ENCODE measurements at regions not wholly inside any gene's neighbourhood (a gene's known extent, or its start where the extent isn't known, plus 50 kb on each side); places are given as distances from the start of the nearest gene placed in this dataset.

DNA sequence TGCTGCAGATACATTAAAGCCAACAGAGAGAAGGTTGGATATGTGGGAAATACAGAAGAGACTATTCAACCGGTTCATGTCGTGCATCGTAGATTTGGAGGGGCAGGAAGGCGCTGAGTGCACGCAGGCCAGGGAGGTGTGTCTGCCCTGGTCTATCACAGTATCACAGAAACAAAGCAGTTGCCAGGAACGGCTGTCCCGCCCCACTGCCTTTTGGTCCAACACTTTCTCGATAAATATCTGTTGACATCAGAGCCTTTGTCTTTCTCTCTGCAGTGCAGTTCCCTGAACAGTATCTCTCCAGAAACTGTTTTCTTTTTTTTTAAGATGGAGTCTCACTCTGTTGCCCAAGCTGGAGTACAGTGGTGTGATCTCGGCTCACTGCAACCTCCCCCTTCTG lies 151.1 kb upstream of the BCOR start (continued):
- TF ChIP-seq, protein P1, sequence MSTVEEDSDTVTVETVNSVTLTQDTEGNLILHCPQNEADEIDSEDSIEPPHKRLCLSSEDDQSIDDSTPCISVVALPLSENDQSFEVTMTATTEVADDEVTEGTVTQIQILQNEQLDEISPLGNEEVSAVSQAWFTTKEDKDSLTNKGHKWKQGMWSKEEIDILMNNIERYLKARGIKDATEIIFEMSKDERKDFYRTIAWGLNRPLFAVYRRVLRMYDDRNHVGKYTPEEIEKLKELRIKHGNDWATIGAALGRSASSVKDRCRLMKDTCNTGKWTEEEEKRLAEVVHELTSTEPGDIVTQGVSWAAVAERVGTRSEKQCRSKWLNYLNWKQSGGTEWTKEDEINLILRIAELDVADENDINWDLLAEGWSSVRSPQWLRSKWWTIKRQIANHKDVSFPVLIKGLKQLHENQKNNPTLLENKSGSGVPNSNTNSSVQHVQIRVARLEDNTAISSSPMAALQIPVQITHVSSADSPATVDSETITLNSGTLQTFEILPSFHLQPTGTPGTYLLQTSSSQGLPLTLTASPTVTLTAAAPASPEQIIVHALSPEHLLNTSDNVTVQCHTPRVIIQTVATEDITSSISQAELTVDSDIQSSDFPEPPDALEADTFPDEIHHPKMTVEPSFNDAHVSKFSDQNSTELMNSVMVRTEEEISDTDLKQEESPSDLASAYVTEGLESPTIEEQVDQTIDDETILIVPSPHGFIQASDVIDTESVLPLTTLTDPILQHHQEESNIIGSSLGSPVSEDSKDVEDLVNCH (CRISPR knock-in tag; IDR thresholded peaks at IDR 0.05): no peak
- TF ChIP-seq ZNF550 (CRISPR knock-in tag; IDR thresholded peaks at IDR 0.05; ENCODE audit: borderline replicate concordance) (no peak), SMAD9 (CRISPR knock-in tag; IDR thresholded peaks at IDR 0.05) (no peak), SPEN (CRISPR knock-in tag; IDR thresholded peaks at IDR 0.05; ENCODE audit: low read depth) (no peak)
- TF ChIP-seq, protein P2, sequence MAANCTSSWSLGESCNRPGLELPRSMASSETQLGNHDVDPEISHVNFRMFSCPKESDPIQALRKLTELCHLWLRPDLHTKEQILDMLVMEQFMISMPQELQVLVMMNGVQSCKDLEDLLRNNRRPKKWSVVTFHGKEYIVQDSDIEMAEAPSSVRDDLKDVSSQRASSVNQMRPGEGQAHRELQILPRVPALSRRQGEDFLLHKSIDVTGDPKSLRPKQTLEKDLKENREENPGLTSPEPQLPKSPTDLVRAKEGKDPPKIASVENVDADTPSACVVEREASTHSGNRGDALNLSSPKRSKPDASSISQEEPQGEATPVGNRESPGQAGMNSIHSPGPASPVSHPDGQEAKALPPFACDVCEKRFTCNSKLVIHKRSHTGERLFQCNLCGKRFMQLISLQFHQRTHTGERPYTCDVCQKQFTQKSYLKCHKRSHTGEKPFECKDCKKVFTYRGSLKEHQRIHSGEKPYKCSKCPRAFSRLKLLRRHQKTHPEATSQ (CRISPR knock-in tag; IDR thresholded peaks at IDR 0.05; ENCODE audit: borderline replicate concordance): no peak

DNA sequence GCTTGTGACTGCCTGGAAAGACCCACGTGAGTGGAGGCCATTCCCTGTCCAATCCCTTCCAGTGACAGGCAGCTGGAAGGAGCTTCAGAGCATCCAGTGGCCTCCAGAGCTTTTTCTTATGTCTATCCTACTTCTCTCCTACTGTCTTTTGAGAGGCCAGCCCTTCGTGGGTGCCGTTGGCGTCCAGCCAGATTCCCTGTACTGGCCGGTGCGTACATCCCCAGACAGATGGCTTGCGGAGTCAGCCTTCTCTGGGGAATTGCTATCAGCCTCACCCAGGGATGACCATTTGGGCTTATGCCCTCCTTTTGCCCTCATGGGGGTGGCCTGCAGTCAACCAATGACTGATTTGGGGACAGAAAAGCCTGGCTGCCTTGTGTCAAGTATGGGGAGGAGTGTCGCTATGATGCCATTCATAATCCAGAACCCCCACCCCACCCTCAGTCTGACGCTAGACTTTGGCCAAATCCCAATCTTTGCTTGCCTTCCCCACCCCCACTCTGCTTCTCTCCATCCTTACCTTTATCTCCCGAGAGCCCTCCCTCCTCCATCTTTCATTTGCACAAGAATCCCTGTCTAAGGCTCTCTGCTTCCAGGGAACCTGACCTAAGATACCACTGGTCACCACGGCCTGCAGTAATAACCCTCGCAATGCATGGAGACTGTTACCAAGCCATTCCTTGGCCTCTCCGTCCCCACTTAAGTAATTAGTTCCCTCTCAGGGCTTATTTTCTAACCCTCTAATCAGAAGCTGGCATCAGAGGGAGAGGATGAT lies 150.3 kb upstream of the BCOR start:
- no peak overlapping the region for H3K4me2 ChIP-seq (ENCODE audit: low read depth, low read length)
- no peak overlapping the region for H3K4me3 ChIP-seq (replicated peaks in 1 of 3; ENCODE audit: insufficient read depth in 1 of 3, low read depth in 2 of 3, low read length in 3 of 3)
- WGBS (ENCODE audit: low lambda C conversion rate): 26% methylated on average over 8 of the region's 13 CpGs
- no peak overlapping the region for H3K27ac ChIP-seq (ENCODE audit: extremely low read length, insufficient read depth, low read length)
- H3K79me2 ChIP-seq (ENCODE audit: insufficient read depth, low read length): no peaks in the 10 kb centered on the region
- no peak for FAIRE-seq
- CTCF ChIA-PET (ENCODE audit: low intra/inter-chr PET ratio, low total read pairs): no interaction called here
- no peak for DNase-seq (ENCODE audit: low spot score)
- POLR2A ChIA-PET: no interaction called here
- no peaks in the 10 kb centered on the region for H4K20me1 ChIP-seq (ENCODE audit: insufficient read depth, low read length)
- no peaks in the 10 kb centered on the region for H3K27me3 ChIP-seq (ENCODE audit: control insufficient read depth in 1 of 2, insufficient read depth in 2 of 2, low read length in 2 of 2)
- H3K9me3 ChIP-seq (ENCODE audit: low read length): no peaks in the 10 kb centered on the region
- no peaks in the 10 kb centered on the region for H3K4me1 ChIP-seq (ENCODE audit: insufficient read depth, low read length)
- intact Hi-C loops (cut with micrococcal nuclease; ENCODE audit: unreplicated experiment): no loop called here
- ATAC-seq: no peak
- H2AFZ ChIP-seq (ENCODE audit: low read length): no peak overlapping the region
- in situ Hi-C loops (cut with HindIII; ENCODE audit: extremely low pct_ligation_motif_present, low pct_unique_long_range_greater_than_20kb): no loop called here
- no peaks in the 10 kb centered on the region for H3K36me3 ChIP-seq (replicated peaks in 1 of 2; ENCODE audit: control insufficient read depth in 1 of 2, insufficient read depth in 2 of 2, low read length in 2 of 2)
- H3K9ac ChIP-seq (ENCODE audit: insufficient read depth, low read depth, low read length): no peak overlapping the region
- TF ChIP-seq, protein P3, sequence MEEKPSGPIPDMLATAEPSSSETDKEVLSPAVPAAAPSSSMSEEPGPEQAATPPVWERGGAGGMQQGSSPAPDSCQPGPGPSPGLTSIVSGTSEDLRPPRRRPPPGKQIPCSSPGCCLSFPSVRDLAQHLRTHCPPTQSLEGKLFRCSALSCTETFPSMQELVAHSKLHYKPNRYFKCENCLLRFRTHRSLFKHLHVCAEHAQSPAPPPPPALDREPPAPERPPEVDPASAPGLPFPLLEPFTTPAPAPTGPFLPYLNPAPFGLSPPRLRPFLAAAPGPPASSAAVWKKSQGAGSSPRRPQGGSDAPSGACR (CRISPR knock-in tag; IDR thresholded peaks at IDR 0.05): no peak
- TF ChIP-seq ZNF720 (CRISPR knock-in tag; IDR thresholded peaks at IDR 0.05): no peak
- TF ChIP-seq ZBTB1 (CRISPR knock-in tag; IDR thresholded peaks at IDR 0.05; ENCODE audit: borderline replicate concordance): no peak
- no peak for TF ChIP-seq ZNF775 (CRISPR knock-in tag; IDR thresholded peaks at IDR 0.05; ENCODE audit: borderline replicate concordance)
- no TSS peak for BruUV-seq (replicated peaks)

Measured in HepG2 (cell line).